ENCODE measurements at regions not wholly inside any gene's neighbourhood (a gene's known extent, or its start where the extent isn't known, plus 50 kb on each side); places are given as distances from the start of the nearest gene placed in this dataset.

DNA sequence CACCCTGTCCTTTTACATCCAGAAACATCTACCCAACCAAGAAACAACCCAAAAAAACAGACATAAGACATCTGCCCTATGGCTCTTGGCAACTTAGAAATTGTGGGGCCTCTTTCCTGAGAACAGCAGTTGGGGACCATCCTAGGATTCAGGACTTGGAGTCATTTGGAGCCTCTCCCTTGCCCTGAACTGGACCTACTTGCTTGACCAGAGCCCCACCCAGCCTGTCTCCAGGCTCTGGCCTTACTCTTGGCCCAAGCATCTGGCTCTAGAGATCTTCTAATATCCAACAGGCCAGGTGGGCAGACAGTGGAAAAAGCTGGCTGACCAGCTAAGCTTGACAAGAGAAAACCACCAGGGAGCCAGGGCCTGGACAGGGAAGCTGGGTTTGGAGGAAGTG is 99.1 kb upstream of the C2CD4B start:
- no peak for TF ChIP-seq EZH2 (IDR thresholded peaks at IDR 0.05; ENCODE audit: borderline replicate concordance, insufficient read depth, low read depth, low read length, poor library complexity, severe bottlenecking)
- TF ChIP-seq, protein P1, sequence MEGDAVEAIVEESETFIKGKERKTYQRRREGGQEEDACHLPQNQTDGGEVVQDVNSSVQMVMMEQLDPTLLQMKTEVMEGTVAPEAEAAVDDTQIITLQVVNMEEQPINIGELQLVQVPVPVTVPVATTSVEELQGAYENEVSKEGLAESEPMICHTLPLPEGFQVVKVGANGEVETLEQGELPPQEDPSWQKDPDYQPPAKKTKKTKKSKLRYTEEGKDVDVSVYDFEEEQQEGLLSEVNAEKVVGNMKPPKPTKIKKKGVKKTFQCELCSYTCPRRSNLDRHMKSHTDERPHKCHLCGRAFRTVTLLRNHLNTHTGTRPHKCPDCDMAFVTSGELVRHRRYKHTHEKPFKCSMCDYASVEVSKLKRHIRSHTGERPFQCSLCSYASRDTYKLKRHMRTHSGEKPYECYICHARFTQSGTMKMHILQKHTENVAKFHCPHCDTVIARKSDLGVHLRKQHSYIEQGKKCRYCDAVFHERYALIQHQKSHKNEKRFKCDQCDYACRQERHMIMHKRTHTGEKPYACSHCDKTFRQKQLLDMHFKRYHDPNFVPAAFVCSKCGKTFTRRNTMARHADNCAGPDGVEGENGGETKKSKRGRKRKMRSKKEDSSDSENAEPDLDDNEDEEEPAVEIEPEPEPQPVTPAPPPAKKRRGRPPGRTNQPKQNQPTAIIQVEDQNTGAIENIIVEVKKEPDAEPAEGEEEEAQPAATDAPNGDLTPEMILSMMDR (IDR thresholded peaks at IDR 0.05) = no peak
- Histone ChIP-seq H2AFZ (ENCODE audit: insufficient read depth, low read depth, low read length, poor library complexity, severe bottlenecking) (no peak overlapping the region), H3K4me1 (ENCODE audit: control insufficient read depth in 2 of 2, insufficient read depth in 2 of 2, low read length in 2 of 2) (no peaks in the 10 kb centered on the region), H3K27me3 (replicated peaks in 1 of 4; ENCODE audit: control extremely low read depth in 1 of 4, control insufficient read depth in 3 of 4, insufficient read depth in 4 of 4, low read length in 3 of 4) (no peaks in the 10 kb centered on the region), H3K79me2 (ENCODE audit: control insufficient read depth, insufficient read depth, low read length) (no peaks in the 10 kb centered on the region), H3K4me2 (replicated peaks; ENCODE audit: low read depth, low read length, poor library complexity, severe bottlenecking) (no peak overlapping the region), H3K9ac (ENCODE audit: low read length) (no peak overlapping the region), H3K36me3 (replicated peaks in 1 of 2; ENCODE audit: control extremely low read depth in 1 of 2, control insufficient read depth in 1 of 2, extremely low read depth in 1 of 2, insufficient read depth in 2 of 2, low read length in 1 of 2) (no peaks in the 10 kb centered on the region), H4K20me1 (ENCODE audit: control insufficient read depth, insufficient read depth, low read length, poor library complexity, severe bottlenecking) (no peaks in the 10 kb centered on the region), H3K9me3 (ENCODE audit: control extremely low read depth in 1 of 3, control insufficient read depth in 2 of 3, insufficient read depth in 1 of 3, low read length in 2 of 3) (peaks cover 0 to 57% (median 23%) of the 10 kb centered on the region in 3 donors), H3K27ac (ENCODE audit: low read length in 2 of 2) (no peak overlapping the region), H3K4me3 (ENCODE audit: control extremely low read depth in 1 of 5, extremely low read depth in 1 of 5, insufficient read depth in 1 of 5, low read depth in 2 of 5, low read length in 4 of 5) (no peak overlapping the region)
- intact Hi-C loops (cut with micrococcal nuclease) = no loop called here
- DNase-seq (no peak), ATAC-seq (ENCODE audit: low read depth) (no peak)
- H3K27me3 Mint-ChIP-seq = no peaks in the 10 kb centered on the region
- H3K9me3 Mint-ChIP-seq (ENCODE audit: insufficient read depth) = peaks cover 19% of the 10 kb centered on the region
- ChIA-PET CTCF (no interaction called here), POLR2A (no interaction called here)
- no peak overlapping the region for H3K27ac Mint-ChIP-seq
- no peaks in the 10 kb centered on the region for H3K4me1 Mint-ChIP-seq
- H3K4me3 Mint-ChIP-seq = no peak overlapping the region

DNA sequence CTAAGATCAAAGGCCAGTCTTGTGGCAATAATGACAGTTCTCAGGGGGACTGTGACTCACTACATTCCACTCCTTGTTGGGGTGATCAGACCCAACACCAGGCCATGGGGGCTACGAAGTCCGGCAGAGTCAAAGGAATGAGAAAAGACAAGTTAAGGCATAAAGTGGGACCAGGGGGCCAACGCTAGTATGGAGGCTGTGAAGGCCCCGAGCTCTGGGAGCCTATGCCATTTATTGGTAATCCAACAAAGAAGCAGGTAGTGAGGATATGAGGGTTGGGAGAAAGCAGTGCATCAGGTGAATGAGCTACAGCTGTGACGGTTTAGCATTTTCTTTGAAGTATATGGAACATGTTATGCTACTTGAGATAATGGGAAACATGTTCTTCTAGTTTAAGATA is 104.4 kb upstream of the C2CD4B start:
- intact Hi-C loops (cut with micrococcal nuclease) = no loop called here
- Histone ChIP-seq H3K36me3 (replicated peaks in 1 of 2; ENCODE audit: control extremely low read depth in 1 of 2, control insufficient read depth in 1 of 2, extremely low read depth in 1 of 2, insufficient read depth in 2 of 2, low read length in 1 of 2) (no peaks in the 10 kb centered on the region), H3K9ac (ENCODE audit: low read length) (no peak overlapping the region), H3K4me3 (ENCODE audit: control extremely low read depth in 1 of 5, extremely low read depth in 1 of 5, insufficient read depth in 1 of 5, low read depth in 2 of 5, low read length in 4 of 5) (no peak overlapping the region), H3K79me2 (ENCODE audit: control insufficient read depth, insufficient read depth, low read length) (no peaks in the 10 kb centered on the region), H3K9me3 (ENCODE audit: control extremely low read depth in 1 of 3, control insufficient read depth in 2 of 3, insufficient read depth in 1 of 3, low read length in 2 of 3) (peaks cover 1 to 52% (median 23%) of the 10 kb centered on the region in 3 donors), H3K4me1 (ENCODE audit: control insufficient read depth in 2 of 2, insufficient read depth in 2 of 2, low read length in 2 of 2) (no peaks in the 10 kb centered on the region), H4K20me1 (ENCODE audit: control insufficient read depth, insufficient read depth, low read length, poor library complexity, severe bottlenecking) (no peaks in the 10 kb centered on the region), H3K27me3 (replicated peaks in 1 of 4; ENCODE audit: control extremely low read depth in 1 of 4, control insufficient read depth in 3 of 4, insufficient read depth in 4 of 4, low read length in 3 of 4) (no peaks in the 10 kb centered on the region), H2AFZ (ENCODE audit: insufficient read depth, low read depth, low read length, poor library complexity, severe bottlenecking) (no peak overlapping the region), H3K27ac (ENCODE audit: low read length in 2 of 2) (no peak overlapping the region), H3K4me2 (replicated peaks; ENCODE audit: low read depth, low read length, poor library complexity, severe bottlenecking) (no peak overlapping the region)
- 95% methylated on average over 4 of the region's 5 CpGs for WGBS (ENCODE audit: insufficient coverage)
- no peak overlapping the region for H3K4me3 Mint-ChIP-seq
- peak; percentile 9 for DNase-seq
- H3K4me1 Mint-ChIP-seq = no peaks in the 10 kb centered on the region
- no peak overlapping the region for H3K27ac Mint-ChIP-seq
- H3K27me3 Mint-ChIP-seq = no peaks in the 10 kb centered on the region
- POLR2A ChIA-PET = no interaction called here
- H3K9me3 Mint-ChIP-seq (ENCODE audit: insufficient read depth) = peaks cover 16% of the 10 kb centered on the region
- ATAC-seq (ENCODE audit: low read depth) = no peak
- no peak for TF ChIP-seq EZH2 (IDR thresholded peaks at IDR 0.05; ENCODE audit: borderline replicate concordance, insufficient read depth, low read depth, low read length, poor library complexity, severe bottlenecking)
- TF ChIP-seq, protein P1 (IDR thresholded peaks at IDR 0.05) = no peak
- CTCF ChIA-PET = no interaction called here

Measured in B cell (primary cell).